HG02884 (cell line): ENCODE measurements at regions not wholly inside any gene's neighbourhood (a gene's known extent, or its start where the extent isn't known, plus 50 kb on each side); places are given as distances from the start of the nearest gene placed in this dataset.
A peak's percentile ranks its signal among the peaks of the same experiment; 100 is the strongest.
"Not testable (repeated sequence)": the region's sequence is repeated elsewhere in the genome, so short reads cannot be mapped to it uniquely, and the experiment has no call there.

ENCODE experiments used
- ATAC-seq: cut with Tn5 transposase; IDR thresholded peaks from one replicate; pipeline ENCODE4 v1.9.1; 2021; ENCODE audit warnings: mild to moderate bottlenecking, moderate library complexity; ENCODE audit not compliant: unreplicated experiment

DNA sequence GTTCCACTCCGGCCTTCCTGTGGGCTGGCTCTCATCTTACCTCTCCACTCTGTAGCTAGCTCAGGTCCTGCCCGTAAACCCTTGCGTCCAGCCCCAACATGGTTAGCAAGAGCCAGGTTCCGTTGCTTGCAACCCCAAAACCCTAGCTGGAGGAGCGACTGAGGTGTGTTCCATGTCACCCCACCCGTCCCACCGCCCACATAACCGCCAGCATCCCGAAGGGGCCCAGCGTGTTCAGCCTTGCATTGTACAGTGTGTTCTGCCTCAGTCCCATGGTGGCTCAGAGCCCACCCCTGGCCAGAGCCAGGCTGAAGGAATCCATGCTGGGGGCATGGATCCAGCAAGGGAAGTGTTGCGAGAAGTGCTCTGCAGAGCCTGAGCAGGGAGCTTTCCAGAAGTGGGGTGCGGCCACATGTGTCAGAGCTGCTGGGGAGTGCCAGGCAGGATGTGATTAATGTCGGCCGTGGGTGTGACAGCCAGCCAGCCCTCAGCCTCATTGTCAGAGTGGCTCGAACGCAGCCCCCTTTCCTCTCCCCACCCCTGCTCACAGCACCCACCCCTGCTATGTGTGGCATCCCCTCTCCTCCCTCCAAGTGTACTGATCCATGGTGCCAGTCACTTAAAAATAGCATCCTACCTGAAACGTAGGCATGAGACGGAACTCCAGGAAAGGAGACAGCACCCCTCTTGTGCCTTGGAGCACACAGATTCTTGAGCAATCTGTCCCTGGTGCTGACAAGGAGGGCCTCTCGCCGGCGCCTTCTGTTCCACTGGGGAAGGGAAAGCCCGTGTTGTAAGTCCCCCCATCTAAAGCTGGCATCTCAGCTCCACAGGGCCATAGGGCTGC, 158.9 kb downstream of the OR4M2 start:
- ATAC-seq: not testable (repeated sequence)

DNA sequence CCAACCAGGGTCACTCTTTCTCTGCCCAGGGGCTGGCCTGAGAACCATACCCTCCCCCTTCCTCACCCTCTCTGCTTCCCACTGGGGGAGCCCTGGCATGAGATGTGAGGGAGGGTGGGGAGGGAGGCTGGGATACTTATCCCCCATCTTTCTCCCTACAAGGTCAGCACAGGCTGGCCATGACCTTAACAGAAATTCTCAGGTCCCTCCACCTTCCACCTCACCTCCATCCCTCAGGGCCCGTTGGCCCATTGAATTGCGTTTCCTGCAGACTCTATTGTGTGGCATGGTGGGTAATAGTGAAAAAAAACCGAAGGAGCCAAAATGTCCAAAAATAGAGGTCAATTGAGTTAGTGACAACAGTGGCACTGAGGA, 159.5 kb downstream of the OR4M2 start:
- ATAC-seq: no peak

DNA sequence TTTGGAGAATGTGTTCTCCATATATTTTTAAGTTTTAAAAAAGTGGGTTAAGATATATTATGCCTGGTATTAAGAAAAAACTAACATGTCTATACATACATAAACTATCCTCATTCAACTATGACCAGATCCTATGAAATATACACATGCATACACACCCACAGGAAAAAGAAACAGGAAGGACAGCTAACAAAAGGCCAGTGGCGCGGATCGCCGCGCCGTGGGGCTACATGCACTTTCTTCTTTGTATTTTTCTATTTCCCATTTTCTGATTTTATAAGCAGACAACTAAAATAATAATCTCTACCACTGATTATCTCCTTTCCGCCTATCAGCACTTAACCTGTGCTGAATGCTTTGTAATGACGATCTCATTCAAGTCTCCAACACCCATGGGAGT, 160.1 kb downstream of the OR4M2 start:
- no peak for ATAC-seq

DNA sequence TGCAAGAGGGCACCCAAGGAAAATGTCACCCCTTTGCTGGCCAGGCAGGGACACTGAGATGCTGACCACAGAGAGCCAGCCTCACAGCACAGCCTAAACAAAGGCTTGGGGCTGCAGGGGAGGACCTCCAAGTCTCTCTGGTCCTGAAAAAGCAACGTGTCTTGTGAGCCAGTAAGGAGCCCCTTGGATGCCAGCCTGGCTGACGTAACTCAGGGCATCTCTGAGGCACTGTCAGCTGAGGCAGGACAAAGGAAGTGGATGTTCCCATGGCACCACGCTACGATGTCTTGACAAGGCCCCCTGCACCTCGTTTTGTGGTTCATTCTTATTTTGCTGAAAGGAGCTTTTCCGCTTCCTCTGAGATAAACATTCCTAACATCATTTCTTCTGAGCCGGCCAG, 160.7 kb downstream of the OR4M2 start:
- no peak for ATAC-seq

DNA sequence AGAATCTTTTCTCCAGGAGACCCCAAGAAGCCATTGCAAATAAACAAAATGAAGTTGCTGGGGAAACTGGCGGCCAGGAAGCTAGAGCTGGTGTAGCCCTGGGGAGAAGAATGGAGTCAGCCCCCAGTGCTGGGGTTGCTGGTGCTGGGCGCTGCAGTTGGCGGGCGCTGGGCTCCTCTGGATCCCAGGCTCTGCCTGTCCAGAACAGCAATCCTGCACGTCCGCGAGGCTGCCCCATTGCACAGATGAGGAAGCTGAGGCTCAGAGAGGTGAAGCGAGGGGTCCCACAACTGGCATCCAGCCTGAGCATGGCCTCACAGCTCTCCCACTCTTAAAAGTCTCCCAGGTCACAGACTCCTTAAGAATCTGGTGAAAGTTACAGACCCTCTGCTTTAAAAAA, 161.1 kb downstream of the OR4M2 start:
- no peak for ATAC-seq

DNA sequence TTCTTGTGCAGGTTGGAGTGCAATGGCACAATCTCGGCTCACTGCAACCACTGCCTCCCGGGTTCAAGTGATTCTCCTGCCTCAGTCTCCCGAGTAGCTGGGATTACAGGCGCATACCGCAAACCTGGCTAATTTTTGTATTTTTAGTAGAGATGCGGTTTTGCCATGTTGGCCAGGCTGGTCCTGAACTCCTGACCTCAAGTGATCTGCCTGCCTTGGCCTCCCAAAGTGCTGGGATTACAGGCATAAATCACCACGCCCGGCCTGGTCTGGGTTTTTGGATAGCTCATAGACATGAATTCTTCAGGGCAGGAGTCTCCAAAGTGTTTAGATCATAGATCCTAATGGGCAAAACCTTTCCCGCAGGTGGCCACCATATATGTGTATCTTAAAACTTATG, 162.0 kb downstream of the OR4M2 start:
- not testable (repeated sequence) for ATAC-seq

DNA sequence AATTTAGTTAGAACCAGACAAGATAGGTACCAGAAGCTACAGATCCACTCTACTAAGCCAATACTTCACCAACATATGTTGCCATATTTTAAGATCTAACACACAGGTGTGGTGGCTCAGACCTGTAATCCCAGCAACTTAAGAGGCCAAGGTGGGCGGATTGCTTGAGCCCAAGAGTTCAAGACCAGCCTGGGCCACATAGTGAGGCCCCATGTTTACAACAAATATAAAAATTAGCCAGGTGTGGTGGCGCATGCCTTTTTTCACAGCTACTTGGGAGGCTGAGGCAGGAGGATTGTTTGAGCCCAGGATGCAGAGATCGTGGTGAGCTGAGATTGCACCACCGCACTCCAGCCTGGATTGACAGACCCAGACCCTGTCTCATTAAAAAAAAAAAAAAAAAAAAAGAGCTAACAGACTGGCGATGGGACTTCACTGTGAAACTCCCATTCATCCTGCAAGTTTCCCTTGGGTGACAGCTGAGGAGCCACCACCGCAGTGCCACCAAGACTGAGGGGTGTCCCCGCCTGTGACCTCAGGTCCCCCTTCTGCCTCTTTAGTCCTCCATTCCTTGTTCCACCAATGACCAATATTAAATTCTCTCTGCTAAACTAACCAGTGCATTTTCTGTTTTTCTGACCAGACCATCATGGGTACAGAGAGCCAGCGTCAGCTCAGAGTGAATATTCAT, 163.3 kb downstream of the OR4M2 start:
- ATAC-seq: no peak

DNA sequence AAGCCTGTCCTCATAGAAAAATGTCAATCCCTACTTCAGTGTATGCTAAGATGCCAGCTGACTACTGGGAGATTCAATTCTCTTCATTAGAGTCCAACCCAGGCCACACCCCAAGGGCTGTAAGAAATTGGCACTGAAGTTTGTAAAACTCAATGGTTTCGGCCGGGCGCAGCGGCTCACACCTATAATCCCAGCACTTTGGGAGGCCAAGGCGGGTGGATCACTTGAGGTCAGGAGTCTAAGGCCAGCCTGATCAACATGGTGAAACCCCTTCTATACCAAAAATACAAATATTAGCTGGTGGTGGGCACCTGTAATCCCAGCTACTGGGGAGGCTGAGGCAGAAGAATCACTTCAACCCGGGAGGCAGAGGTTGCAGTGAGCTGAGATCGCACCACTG, 169.2 kb downstream of the OR4M2 start:
- ATAC-seq: not testable (repeated sequence)

DNA sequence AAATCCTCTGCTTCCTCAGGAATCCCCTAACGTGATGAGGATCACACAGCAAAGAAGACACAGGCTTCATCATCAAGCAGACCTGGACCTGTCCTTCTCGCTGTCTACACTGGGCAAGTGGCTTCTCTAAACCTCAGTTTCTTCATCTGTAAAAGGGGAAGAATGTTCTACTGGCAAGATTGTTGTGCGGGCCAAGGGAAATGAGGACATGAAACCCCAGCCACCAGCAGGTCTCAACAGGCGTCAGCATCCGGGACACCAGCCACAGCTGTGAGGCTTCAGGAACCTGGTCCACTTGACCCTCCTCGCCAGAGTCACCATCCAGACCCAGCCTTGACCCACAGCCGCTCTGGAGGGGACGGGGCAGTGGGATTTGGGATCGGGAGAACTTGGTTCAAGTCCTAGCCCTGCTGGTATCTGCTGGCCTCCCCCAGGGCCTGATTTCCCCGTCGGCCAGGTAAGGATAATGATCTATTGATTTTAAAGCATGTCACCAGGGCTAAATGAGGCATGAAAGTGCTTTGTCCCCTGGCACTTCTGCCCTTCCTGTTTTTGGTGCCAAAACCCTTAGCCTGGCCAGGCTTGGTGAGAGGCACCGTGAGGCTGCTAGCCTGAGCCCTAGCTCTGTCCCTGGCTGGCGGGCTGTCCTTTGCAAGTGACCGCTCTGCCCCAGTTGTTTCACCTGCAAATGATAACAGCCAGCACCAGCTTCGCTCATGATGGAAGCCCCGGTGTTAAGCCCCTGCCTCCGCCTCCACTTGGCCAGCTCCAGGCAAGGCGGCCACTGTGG, 170.4 kb downstream of the OR4M2 start:
- not testable (repeated sequence) for ATAC-seq

DNA sequence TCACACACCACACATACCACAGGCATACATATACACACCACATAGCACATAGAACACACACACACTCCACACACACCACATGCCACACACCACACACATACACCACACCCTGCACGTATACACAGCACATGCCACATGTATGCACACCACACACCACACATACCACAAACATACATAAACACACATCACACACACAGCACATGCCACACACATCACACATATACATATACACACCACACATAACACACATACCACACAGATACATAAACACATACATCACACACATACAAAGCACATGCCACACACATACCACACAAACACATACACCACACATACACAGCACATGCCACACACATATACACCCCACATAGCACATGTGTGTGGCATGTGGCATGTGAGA, 171.1 kb downstream of the OR4M2 start:
- no peak for ATAC-seq

DNA sequence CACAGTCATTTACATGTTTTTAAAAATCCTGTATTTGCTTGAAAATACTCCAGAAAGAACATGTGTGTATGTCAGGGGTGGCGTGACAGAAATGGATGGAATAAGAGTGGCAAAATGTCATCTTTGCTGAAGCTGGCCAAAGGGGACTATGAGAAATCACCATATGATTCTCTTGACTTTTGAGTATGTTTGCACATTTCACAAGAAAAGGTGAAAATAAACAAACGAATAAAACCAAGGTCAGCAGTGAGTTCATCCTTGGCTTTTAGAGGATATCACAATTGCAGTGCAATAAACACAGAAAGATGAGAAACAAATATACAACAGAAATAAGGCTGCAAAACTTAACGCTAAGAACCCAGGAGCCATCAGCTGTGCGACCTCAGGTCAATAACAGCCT, 171.7 kb downstream of the OR4M2 start:
- ATAC-seq: not testable (repeated sequence)

DNA sequence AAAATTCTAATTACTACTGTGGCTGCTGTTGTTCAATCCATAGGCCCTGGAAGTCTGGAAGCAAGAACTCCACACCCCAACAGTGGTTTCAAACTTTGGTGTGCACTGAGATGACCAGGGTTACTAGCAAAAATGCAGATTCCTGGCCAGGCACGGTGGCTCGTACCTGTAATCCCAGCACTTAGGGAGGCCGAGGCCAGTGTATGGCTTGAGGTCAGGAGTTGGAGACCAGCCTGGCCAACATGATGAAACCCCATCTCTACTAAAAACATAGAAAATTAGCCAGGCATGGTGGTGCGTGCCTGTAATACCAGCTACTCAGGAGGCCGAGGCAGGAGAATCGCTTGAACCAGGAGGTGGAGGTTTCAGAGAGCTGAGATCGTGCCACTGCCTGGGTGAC, 172.2 kb downstream of the OR4M2 start:
- ATAC-seq: not testable (repeated sequence)

DNA sequence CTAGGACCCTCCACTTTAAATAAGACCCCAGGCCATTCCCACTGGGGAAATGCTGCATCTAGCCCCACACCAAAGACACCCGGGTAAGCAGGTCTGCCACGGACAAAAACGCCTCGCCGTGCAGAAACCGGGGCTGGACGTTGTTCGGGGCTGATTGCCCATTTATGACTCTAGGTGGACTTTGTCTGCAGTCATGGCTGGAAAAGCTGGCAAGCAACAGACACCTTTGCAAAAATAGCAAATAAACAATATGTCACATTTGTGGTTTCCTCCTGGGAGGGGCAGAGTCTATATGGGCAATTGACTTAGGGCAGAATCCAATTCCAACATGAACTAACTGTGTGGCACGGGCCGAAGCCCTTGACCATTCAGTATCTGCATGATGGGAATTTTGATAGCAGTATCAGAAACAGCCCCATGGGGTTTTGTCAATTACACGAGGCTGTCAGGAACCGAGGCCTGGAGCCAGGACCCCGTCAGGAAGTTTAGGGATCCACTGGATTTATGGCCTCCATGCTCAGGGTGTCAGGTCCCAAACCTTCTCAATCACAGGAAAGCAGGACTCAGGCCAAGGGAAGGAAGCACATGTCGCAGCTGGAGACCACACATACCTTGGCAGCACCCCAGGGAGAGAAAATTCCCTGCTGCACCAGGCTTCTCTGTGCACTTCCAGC, 172.8 kb downstream of the OR4M2 start:
- ATAC-seq: not testable (repeated sequence)

DNA sequence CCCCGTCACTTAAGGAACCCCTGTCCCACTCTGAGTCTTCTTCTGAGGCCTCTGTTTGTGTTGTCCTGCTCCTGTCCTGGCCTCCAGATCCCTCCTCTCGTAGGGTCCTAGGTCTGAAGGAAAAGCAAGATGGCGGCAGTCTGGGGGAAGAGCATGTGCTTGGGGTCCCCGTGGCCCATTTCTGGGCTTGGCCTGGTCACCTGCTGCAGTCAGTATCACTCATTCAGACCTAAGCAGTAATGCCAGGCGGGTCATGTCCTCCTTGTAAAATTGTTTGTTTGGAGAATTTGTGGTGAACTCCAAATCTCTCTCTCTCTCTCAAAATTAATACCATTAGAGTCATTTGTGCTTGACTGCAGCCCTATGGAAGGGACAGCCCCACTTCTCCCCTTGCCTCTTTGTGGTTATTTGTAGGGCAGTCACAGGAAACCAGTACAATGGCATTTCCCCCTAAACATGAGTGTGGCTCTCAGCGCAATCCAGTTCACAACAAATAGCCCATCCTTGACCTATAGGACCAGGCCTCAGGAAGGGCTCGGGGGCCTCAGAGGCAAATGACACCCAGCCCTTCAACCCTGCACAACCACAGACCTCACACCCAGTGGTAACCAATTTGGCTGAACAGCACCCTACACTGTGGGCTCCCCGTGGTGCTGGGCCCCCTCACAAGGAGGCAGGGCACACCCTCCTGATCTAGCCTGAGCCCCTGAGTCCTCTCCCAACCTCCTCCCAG, 173.5 kb downstream of the OR4M2 start:
- ATAC-seq: peak; percentile 87

DNA sequence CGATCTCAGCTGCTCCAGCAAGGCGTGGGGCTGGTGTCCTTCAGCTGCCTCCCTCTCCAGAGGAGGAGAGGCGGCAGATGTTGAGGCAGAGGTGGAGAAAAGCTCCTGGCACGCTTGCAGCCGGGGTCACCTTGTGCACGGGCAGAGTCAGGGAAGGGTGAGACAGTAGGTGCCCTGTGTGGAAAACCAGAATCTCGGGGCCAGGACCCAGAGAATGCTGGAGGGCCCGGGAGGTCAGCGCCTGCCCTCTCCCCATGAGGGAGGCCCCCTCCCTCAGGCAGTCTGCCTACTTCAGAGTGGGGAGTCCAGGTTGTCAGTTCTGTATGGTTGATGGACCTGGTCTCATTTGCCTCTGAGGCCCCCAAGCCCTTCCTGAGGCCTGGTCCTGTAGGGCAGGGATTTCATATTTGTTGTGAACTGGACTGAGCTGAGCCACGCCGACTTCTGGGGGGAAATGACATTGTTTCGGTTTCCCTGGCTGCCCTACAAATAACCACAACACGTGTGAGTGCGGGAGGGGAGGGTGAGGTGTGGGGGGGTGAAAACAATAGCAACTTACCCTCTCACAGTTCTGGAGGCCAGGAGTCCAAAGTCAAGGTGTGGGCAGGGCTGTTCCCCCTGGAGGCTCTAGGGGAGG, 174.2 kb downstream of the OR4M2 start:
- peak; percentile 36 for ATAC-seq

DNA sequence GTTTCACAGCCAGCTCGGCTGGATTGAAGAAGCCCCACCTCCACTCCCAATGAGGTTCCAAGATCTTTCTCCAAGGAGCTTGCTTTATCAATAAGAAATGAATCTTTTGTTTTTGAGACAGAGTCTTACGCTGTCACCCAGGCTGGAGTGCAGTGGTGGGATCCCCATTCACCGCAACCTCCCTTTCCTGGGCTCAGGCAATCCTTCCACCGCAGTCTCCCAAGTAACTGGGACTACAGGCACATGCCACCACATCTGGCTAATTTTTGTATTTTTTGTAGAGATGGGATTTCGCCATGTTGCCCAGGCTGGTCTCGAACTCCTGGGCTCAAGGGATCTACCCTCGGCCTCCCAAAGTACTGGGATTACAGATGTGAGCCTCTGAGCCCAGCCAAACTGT, 175.3 kb downstream of the OR4M2 start:
- ATAC-seq: not testable (repeated sequence)

DNA sequence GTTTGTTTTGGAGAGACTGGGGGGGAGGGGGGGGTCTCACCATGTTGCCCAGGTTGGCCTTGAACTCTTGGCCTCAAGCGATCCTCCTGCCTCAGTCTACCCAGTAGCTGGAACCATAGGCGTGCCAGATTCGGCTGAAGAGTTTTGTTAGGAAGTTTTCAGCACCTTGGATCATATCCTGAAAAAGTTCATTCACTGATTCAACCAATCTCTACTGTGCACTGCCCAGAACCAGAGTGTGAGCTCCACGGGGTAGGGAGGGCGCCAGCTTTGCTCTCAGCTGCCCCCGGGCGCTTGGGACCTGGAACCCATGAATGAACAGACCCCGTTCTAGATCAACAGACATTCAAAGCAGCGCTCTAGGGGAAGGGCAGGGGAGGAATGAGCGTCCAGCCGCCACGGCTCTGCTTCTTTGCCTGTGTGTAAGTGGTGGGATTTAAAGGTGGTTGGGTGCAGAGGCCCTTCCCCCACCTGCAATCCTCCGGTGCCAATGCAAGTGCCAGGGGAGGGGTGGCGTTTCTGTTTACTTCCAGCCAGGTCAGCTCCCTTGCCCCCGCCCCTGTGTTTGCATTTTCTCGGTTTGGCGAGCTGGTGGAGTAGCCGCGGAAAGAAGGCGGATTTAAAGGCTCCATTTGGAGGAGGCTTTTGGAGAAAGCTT, 176.2 kb downstream of the OR4M2 start:
- not testable (repeated sequence) for ATAC-seq

DNA sequence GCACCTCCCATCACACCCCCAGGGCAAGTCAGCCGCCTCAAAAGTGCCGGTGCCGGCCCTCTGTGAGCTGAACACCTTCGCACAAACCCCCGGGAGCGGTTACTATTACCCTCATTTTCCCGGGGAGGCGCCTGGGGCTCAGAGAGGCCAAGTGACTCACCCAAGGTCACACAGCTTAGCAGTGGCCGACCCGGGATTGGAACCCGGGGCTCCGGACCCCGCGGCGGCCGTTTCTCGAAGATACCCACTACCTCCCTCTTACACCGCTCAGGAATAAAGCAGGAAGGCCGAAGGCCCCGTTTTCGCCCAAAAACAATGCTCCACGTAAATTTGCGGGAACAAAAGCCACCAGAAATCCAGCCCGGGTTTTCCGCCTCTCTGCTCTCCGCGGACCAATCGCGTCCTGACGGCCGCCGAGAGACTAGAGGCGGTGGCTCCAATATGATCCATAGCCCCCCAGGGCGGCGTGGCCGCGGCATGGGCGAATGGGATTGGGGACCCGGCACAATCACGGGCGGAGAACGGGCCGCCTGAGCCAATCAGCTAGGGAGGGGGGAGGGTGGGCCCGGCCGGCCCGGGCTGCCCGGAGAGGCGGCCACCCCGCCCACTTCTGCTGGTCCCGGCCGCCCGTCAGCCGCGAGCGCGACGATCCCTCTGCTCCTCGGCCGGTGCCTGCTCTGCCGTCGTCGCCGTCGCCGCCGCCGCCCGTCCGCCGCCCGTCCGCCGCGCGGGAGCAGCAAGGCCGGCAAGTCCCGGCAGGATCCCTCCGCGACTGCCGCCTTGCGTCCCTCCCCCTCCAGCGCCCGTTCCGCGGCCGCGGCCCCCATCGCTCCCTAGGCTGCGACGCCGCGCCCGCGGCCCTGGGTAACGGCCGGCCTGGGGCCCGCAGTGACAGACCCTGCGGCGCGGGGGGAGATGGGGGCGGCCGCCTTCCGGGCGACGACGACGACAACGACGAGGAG, 177.0 kb downstream of the OR4M2 start:
- no peak for ATAC-seq
